Activated CD8-positive, alpha-beta memory T cell treated with anti-CD3 and anti-CD28 coated beads for 48 hours (primary cell): ENCODE measurements at regions not wholly inside any gene's neighbourhood (a gene's known extent, or its start where the extent isn't known, plus 50 kb on each side); places are given as distances from the start of the nearest gene placed in this dataset.

Source experiments
- DNase-seq, 3 experiments: peaks; one replicate each; pipeline ENCODE4 v3.0.0-alpha.2; 2020; ENCODE audit warnings: low read depth in 2 of 3, low spot score in 2 of 3

- no peak for DNase-seq
Observed at GRCh38 chr2:8281234-8281633, 400.6 kb upstream of the ID2 start.

- no peak for DNase-seq
Observed at GRCh38 chr2:8281950-8282857, 399.7 kb upstream of the ID2 start.

GRCh38 chr2:8282858-8283252 lies 399.0 kb upstream of the ID2 start:
- no peak for DNase-seq

- no peak for DNase-seq
Observed at GRCh38 chr2:8285081-8285480, 396.8 kb upstream of the ID2 start.

GRCh38 chr2:8285898-8286297 lies 396.0 kb upstream of the ID2 start:
- no peak for DNase-seq

DNA sequence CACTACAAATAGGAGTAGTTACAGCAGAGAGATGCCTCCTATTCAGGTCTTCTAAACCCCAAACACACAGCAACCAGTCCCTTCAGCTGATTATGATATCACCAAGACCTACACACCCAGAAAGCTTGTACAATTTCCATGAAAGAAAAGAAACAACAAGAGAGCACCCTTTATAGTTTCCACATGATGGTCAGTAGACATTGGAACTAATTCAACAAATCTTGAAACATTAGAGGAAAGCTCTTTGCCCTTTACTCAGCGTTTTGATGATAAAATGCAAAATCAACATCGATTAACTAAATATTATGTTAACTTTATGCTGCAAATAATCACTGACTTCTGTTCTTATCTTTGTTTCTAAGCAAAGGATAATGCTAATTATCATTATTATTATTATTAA lies 393.6 kb upstream of the ID2 start:
- DNase-seq, result no peak

DNA sequence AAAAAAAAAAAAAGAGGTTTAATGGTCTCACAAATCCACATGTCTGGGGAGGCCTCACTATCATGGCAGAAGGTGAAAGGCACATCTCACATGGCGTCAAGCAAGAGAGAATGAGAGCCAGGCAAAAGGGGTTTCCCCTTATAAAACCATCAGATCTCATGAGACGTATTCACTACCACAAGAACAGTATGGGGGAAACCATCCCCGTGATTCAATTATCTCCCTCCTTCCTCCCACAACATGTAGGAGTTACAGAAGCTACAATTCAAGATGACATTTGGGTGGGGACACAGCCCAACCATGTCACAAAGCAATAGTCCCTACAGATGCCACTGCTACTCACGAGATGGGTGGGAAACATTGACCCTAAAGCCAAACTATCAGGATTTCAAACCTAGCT lies 392.7 kb upstream of the ID2 start:
- no peak for DNase-seq

DNA sequence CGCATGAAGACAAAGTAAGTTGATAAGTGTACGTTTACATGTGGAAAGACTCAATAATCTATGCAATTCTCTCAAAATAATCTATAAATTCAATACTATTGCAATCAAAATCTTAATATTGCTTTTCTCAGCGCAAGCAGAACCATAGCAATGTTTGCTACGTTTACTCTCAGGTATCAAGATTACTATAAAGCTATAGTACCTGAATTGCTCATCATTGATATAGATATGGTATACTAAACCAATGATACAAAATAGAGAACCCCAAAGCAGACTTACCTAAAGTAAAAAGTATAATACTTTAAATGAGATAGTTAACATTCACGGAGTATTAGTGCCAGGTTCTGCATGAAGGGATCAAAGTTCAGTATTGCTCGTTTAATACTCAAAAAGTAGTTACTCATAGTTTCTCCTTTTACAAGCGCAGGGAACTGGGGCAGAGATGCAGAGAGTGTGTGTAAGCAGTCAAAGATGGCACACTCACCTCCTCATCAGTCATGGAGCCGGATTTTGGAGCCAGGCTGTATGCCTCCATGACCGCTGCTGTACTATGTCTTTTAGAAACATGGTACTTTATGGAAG lies 391.0 kb upstream of the ID2 start:
- no peak for DNase-seq

DNA sequence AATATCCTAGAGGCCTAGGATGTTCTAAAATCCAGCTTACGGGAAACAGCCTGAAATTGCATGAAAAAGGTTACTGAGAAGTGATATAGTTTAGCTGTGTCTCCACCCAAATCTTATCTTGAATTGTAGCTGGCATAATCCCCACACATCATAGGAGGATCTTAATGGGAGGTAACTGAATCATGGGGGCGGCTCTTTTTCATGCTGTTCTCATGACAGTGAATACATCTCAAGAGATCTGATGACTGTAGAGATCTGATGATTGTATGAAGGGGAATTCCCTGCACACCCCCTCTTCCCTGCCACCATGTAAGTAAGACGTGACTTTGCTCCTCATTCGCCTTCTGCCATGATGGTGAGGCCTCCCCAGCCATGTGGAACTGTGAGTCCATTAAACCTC lies 385.6 kb upstream of the ID2 start:
- no peak for DNase-seq

- no peak for DNase-seq
Observed at GRCh38 chr2:8297376-8298231, 384.3 kb upstream of the ID2 start.

DNA sequence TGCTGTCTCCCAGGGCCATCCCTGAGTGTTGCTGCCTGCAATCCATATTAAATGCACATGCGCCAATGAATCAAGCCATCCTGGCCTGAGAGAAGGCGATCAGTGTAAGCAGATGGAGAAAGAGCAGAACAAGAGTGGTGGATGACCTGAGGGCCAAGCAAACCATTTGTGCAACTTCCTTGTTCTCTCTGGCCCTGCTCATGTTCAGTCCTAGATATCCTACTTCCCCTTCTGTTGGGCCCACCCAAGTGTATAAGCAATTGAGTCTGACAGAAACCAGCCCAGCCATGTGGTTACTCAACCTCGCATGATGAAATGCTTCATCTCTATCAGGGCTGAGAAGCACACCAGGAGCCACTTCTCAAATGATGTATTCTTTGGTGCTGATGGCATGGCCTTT lies 383.1 kb upstream of the ID2 start:
- DNase-seq, result no peak

GRCh38 chr2:8300216-8300615 lies 381.6 kb upstream of the ID2 start:
- DNase-seq, result no peak

GRCh38 chr2:8300905-8301304 lies 381.0 kb upstream of the ID2 start:
- DNase-seq, result no peak

DNA sequence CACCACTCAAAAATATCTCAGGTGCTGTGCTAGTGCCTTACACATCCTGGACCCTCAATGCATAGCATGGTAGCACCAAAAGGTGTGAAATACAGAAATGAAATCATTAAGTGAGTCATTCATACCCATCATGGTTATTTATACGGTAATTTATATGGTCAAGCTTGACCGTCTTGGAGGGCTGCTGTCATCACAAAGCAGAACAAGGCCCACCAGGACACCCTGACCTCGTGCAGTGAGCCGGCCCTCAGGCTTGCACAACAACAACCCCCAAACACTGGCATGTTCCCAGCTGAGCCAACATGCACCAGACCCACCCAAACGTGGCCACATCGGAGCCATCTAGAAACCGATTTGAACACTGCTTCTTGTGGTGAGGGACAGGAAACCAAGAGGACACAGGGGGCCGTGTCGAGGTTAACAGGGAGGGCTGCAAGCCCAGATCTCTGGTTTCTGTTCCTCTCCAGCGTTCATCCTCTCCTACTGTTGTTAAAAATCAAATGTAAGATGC lies 378.5 kb upstream of the ID2 start:
- DNase-seq, result peak; percentile 50 to 66 (median 53)

DNA sequence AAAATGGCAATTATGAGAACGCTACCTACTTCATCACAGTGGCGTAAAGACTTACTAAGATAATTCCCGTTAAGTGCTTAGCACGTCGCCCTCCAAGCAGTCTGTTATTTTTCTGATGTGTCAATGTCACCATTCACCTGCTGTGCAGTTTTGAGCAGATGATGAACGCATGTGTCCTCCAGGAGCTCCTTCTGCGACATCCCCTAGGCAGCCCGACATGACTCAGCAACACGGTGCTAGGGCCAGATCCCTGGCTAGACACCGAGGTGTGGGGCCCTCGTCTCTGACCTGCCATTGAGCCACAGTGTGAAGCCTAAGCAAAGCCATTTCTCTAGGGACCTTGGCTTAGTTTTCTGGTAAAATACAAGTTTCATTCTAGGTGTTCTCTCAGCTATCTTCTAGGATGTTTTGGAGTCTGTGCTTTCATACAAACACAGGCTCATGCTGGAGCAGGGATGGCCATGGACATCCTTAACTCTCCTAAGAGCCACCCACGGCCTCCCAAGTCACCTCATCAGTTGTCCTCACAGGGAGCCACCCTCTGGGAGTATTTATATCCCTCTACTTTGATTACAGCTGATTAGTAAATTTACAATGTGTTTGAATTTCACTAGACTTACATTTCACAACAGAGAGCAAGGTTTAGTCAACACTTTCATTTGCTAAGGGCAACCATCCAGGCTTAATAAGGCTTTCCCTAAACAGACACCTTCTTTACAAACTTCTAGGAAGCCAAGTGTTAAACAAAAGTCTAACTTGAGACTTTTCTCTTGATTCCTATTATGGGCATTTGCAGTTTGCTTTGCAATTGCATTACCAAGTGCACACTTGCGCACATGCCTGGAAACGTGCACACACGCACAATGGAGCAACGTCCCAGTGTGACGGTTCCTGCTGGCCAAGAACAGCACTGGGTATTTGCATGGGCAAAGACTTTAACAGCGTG lies 376.8 kb upstream of the ID2 start:
- no peak for DNase-seq

DNA sequence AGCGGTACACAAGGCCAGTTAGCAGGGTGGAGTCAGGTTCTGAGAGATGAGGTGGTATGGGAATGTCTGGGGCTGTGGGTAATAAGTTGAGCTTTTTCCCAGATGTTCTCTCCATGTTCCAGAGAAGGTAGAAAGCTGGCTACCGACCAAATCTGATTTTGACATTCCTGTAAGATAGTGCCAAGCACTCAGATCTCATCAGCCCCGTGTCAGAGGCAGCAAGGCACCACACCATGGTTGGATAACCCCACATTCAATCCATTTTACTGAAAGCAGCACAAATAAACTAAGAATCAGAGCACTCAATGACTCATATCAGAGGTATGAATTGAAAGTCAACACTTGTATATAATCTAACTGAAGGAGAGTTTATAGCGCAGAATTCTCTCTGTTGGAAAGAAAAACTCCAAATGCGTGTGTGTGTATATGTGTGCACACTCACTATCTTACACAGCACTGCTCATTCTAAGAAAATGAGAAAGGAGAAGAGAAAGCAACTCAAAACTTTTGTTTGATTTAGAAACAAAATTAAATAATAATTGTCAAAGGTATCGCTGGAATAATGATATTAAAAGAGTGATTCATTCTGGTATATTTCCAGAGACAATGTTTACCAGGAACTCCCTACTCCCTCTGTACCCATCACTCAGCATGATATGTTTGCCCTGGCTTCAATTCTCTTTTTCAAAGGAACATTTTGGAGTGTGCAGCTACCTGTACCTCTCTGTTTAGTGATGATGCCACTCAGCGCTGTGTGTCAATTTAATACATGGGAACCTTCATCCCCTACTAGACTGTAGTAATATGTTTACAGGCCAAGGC lies 375.1 kb upstream of the ID2 start:
- DNase-seq, result no peak

DNA sequence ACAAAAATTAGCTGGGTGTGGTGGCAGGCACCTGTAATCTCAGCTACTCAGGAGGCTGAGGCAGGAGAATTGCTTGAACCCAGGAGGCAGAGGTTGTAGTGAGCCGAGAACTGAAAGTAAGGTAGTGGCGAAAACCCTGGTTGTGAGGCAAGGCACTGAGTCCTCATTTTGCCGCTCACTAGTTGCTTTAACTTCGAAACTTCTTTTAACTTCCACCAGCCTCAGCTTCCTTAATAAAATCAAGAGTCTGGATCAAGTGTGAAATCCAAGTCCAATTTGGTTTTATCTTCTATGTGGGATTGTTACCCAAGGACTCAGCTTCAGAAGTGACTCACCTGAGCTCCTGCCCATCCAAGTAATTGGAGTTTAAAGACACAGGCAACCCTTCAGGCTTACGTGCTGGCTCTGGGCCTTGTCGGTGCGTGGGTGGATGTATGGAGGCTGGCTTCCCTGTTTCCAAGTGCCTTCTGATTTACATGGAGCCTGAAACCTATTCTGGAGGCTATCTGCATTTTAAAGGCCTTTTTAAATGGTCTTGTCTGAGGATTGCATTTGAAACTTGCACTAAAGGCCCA lies 374.2 kb upstream of the ID2 start:
- DNase-seq, result no peak

GRCh38 chr2:8309131-8309530 lies 372.7 kb upstream of the ID2 start:
- no peak for DNase-seq
